AG04450 (cell line): ENCODE measurements at regions not wholly inside any gene's neighbourhood (a gene's known extent, or its start where the extent isn't known, plus 50 kb on each side); places are given as distances from the start of the nearest gene placed in this dataset.

Source experiments
- CTCF ChIA-PET: fragments of 300-600, 350-600 bp; formaldehyde crosslinking; extraction: SDS; loops from one replicate; lab custom pipeline; 2022; ENCODE audit warnings: antibody characterized with exemption, inconsistent platforms; lab: Charles Lee
- POLR2A ChIA-PET: fragments of 350-600 bp; formaldehyde crosslinking; extraction: SDS; loops from one replicate; lab custom pipeline; 2021; ENCODE audit warnings: antibody characterized with exemption, inconsistent platforms; lab: Yijun Ruan, JAX
- DNase-seq: peaks from one replicate; pipeline ENCODE4 v3.0.0-alpha.2; 2011; ENCODE audit warnings: low read depth, low spot score
- H3K27ac ChIP-seq: one replicate; pipeline ENCODE4 v1.5.1; 2012; ENCODE audit warnings: low read depth, low read length, control low read depth
- H3K27me3 ChIP-seq: one replicate; pipeline ENCODE4 v1.6.0; 2012; ENCODE audit warnings: low read length; ENCODE audit not compliant: control insufficient read depth, insufficient read depth
- H3K4me3 ChIP-seq: 2 replicates; pipeline ENCODE4 v1.5.1; 2011; ENCODE audit warnings: mild to moderate bottlenecking, low read depth, low read length, control low read depth
- H3K9me3 ChIP-seq: 2 replicates; pipeline ENCODE4 v1.5.1; 2012; ENCODE audit warnings: low read length; ENCODE audit not compliant: control insufficient read depth, insufficient read depth
- CTCF ChIP-seq: IDR thresholded peaks from 2 replicates; pipeline ENCODE4 v1.5.1; 2011; ENCODE audit warnings: low read depth, low read length, control low read depth, inconsistent platforms

DNA sequence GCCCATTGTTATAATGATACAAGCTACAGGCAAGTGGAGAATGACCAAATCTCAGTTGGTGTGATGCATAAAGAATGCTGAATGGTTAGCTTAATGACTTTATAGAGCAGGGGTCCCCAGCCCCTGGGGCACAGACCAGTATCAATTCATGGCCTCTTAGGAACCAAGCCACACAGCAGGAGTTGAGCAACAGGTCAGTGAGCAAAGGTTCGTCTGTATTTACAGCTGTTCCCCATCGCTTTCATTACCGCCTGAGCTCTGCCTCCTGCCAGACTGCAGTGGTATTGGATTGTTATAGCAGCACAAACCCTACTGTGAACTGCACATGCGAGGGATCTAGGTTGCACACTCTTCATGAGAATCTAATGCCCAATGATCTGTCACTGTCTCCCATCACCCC is 114.0 kb upstream of the ZFHX3 start:
- H3K4me3 ChIP-seq = no peak overlapping the region
- no peaks in the 10 kb centered on the region for H3K27me3 ChIP-seq
- ChIA-PET POLR2A (no interaction called here), CTCF (interaction anchor here (0.9 kb wide), 1 partner anchor 15 kb away, joined by 3 read pairs; no protein-coding TSS in a partner anchor)
- H3K9me3 ChIP-seq = no peaks in the 10 kb centered on the region
- no peak overlapping the region for H3K27ac ChIP-seq
- no peak for DNase-seq
- no peak for TF ChIP-seq CTCF

- Histone ChIP-seq H3K27me3 (no peaks in the 10 kb centered on the region), H3K9me3 (no peaks in the 10 kb centered on the region), H3K27ac (no peak overlapping the region), H3K4me3 (no peak overlapping the region)
- POLR2A ChIA-PET = no interaction called here
- DNase-seq = no peak
- no peak for TF ChIP-seq CTCF
- CTCF ChIA-PET = no interaction called here
Measured at GRCh38 chr16:73159296-73159695, 111.4 kb upstream of the ZFHX3 start.

DNA sequence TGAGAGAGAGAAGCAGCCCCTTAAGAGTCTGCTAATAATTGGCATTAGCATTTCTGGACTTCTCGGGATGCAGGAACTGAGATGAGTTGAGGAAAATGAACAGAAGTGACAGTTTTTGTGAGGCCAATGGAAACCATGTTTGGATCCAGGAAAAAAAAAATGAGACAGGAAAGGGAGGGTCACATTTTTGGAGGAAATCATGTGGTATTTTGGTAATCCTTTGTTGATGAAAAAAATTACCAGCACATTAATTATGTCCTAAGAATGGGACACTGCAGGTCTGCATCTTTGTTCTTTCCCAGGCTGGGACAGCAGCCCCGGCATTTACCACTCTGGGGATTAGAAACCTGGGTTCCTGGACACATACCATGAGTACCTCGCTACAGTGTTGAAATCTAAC is 109.9 kb upstream of the ZFHX3 start:
- TF ChIP-seq CTCF = no peak
- CTCF ChIA-PET = interaction anchor here (0.6 kb wide), 1 partner anchor 89 kb away, joined by 7 read pairs; no protein-coding TSS in a partner anchor
- no peak overlapping the region for H3K4me3 ChIP-seq
- POLR2A ChIA-PET = no interaction called here
- no peaks in the 10 kb centered on the region for H3K27me3 ChIP-seq
- H3K27ac ChIP-seq = no peak overlapping the region
- DNase-seq = no peak
- no peaks in the 10 kb centered on the region for H3K9me3 ChIP-seq

GRCh38 chr16:73154063-73154870 is 106.3 kb upstream of the ZFHX3 start:
- no peak overlapping the region for H3K27ac ChIP-seq
- POLR2A ChIA-PET = no interaction called here
- DNase-seq = no peak
- no peaks in the 10 kb centered on the region for H3K27me3 ChIP-seq
- no peak overlapping the region for H3K4me3 ChIP-seq
- no peak for TF ChIP-seq CTCF
- H3K9me3 ChIP-seq = no peaks in the 10 kb centered on the region
- CTCF ChIA-PET = interaction anchor here (0.6 to 0.7 kb wide), 2 partner anchors 580 to 863 kb away, joined by 3 read pairs; no protein-coding TSS in a partner anchor

GRCh38 chr16:73152386-73153125 is 104.6 kb upstream of the ZFHX3 start:
- no peak for TF ChIP-seq CTCF
- DNase-seq = no peak
- H3K9me3 ChIP-seq = no peaks in the 10 kb centered on the region
- H3K27ac ChIP-seq = no peak overlapping the region
- H3K27me3 ChIP-seq = no peaks in the 10 kb centered on the region
- POLR2A ChIA-PET = no interaction called here
- CTCF ChIA-PET = no interaction called here
- no peak overlapping the region for H3K4me3 ChIP-seq
